HG03520 (cell line): ENCODE measurements at regions not wholly inside any gene's neighbourhood (a gene's known extent, or its start where the extent isn't known, plus 50 kb on each side); places are given as distances from the start of the nearest gene placed in this dataset.
"Not testable (repeated sequence)": the region's sequence is repeated elsewhere in the genome, so short reads cannot be mapped to it uniquely, and the experiment has no call there.

Experiments used
- ATAC-seq: cut with Tn5 transposase; IDR thresholded peaks from one replicate; pipeline ENCODE4 v1.9.1; 2021; ENCODE audit warnings: mild to moderate bottlenecking, moderate library complexity; ENCODE audit not compliant: unreplicated experiment

DNA sequence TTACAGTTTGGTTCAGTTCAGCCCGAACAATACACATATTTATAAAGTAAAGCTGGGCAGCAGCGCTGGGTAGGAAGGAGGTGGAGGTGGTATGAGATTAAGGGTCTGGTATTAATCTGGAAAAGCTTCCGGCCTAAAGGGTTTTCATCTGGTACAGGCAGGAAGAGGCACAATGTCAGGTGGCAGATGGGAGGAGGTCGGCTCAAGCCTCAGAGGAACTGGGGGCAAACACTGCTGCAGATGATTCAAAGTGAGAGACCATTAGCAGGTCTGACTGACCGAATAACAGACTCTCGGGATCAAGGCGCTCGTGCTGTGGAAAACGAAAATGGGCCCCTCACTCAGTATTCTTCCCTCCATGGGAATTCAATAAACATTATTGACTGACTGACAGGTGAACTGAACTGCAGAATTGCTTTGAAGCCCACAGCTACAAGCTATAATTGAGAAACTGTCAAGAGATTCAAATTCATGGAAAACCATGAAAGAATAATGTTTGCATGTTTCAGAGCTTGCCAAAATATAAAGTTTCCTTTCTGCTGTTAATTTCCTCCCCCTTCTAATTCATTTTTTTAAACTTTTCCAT is 75.3 kb downstream of the TMEM167A start:
- ATAC-seq: no peak

DNA sequence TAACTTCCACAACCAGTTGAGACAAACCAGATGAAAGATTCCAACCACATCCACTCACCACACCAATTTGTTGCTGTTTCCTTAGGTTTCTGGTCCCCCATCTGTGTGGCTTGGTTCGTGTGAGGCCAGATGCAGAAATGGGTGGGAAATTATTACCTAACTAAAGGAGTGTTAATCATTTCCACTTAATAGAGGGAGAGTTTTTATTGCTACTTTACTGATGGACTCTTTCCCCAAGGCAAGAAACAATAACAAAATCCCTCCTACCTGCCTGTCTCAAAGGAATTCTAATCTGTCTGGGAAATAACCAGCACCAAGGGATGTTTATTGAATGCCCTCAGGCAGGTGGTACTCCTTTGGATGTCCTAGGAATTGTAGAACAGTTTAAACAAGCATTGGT is 76.3 kb downstream of the TMEM167A start:
- no peak for ATAC-seq

DNA sequence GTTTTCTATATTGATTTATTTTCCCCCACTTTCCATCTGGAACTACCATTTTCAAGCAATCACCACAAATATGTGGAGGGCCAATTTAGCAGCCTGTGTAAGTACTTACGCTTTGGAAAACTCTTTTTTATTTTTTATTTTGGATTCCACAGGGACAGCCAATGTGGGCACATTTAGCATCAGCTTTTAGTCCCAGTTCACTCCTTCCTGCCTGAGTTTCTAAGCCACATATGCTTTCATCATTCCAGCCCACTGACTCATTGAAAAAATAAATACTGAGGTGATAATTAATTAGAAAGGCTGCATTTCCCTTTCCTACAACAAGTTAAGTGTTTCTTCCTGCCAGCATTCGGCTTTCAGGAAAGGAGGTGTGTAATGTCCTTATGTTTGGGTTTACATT is 76.8 kb downstream of the TMEM167A start:
- no peak for ATAC-seq

DNA sequence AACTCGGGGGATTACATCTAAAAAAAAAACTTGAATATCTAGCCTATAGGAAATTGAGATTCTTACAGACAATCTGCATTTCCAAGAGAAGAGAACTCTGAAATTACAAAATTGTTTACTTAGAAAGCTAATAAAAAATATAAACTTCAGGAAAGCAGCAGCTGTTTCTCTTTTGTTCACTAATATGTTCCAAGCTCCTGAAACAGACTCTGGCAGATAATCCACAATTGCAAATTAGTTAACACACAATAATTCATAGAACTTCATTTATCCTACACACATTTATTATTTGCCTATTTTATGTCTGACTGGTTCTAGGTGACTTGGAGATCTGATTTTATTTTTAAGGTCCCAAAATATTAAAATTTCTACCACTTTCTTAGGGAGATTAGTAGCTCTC is 83.8 kb downstream of the TMEM167A start:
- ATAC-seq: no peak

- ATAC-seq: no peak
Measured at GRCh38 chr5:82992646-82993045, 84.5 kb downstream of the TMEM167A start.

- no peak for ATAC-seq
Measured at GRCh38 chr5:82991678-82992323, 85.4 kb downstream of the TMEM167A start.

DNA sequence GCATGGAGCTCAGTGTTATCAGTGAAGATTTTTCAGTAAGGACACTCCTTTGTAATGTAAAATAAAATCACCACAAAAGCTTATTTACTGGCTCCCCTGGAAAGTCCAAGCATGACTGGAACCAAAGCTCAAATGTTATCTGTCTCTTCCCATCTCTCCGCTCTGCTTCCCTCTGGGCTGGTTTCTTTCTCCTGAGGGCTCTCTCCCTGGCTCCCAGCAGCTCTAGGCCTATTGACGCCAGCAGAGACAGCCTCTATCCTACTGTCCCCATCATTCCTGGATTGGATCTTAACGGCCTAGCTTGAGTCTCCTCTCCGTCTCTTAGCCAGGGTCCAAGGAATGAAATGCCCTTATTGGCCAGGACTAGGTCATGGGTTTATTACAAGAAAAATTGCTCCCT is 86.1 kb downstream of the TMEM167A start:
- ATAC-seq: no peak

GRCh38 chr5:82987188-82987587 is 90.0 kb downstream of the TMEM167A start:
- ATAC-seq: no peak

GRCh38 chr5:82986404-82986803 is 90.8 kb downstream of the TMEM167A start:
- ATAC-seq: no peak

DNA sequence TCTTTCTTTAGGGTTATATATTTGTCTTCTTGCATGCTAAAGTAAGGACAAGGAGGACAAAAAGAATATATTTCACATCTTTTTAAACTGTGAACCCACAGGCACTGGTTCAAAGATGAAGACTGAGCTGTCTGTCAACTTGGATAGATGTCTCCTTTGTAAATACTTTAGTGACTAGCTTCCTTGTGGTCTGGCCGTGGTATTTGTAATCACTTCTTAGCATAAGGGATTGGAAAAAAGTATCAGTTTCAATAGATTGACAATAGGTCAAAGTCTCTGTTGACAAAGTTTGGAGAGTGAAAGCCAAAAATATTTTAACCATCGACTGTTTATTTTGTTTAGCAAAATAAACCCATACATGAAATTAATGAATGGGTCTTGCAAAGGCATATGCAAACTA is 91.4 kb downstream of the TMEM167A start:
- ATAC-seq: no peak

GRCh38 chr5:82984786-82985735 is 92.1 kb downstream of the TMEM167A start:
- no peak for ATAC-seq

- no peak for ATAC-seq
Measured at GRCh38 chr5:82982846-82983245, 94.3 kb downstream of the TMEM167A start.

DNA sequence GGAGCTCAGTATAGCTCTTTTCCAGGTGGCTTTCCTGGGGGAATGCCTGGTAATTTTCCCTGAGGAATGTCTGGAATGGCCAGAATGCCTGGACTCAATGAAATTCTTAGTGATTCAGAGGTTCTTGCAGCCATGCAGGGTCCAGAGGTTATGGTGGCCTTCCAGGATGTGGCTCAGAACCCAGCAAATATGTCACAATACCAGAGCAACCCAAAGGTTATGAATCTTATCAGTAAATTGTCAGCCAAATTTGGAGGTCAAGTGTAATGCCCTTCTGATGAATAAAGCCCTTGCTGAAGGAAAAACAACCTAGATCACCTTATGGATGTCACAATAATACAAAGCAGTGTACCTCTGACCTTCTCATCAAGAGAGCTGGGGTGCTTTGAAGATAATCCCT is 100.3 kb downstream of the TMEM167A start:
- not testable (repeated sequence) for ATAC-seq

- ATAC-seq: no peak
Measured at GRCh38 chr5:82975812-82976211, 101.4 kb downstream of the TMEM167A start.

DNA sequence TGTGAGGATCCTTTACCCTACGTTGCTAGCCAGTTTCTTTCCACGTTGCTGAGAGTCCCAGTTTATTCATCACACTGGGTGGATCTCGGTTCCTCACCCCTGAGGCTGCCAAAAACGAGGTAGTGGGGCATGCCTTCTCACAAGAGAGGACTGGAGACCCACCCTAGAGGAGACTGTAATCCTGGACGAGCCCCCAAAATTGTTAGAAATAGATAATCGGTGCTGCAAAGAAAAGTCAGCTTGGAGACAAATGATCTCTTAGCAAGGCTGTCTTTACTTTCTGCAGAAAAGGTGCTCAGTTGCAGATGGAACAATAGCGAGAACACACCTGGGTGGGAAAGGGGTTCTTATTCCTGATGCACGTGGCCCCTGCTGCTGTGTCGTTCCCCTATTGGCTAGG is 101.8 kb downstream of the TMEM167A start:
- no peak for ATAC-seq

- ATAC-seq: not testable (repeated sequence)
Measured at GRCh38 chr5:82974346-82974745, 102.8 kb downstream of the TMEM167A start.

GRCh38 chr5:82971901-82972300 is 105.3 kb downstream of the TMEM167A start:
- ATAC-seq: no peak

GRCh38 chr5:82971034-82971806 is 106.0 kb downstream of the TMEM167A start:
- ATAC-seq: not testable (repeated sequence)

GRCh38 chr5:82969221-82969976 is 107.8 kb downstream of the TMEM167A start:
- not testable (repeated sequence) for ATAC-seq

GRCh38 chr5:82967072-82967471 is 110.1 kb downstream of the TMEM167A start:
- ATAC-seq: no peak
